ENCODE measurements at regions not wholly inside any gene's neighbourhood (a gene's known extent, or its start where the extent isn't known, plus 50 kb on each side); places are given as distances from the start of the nearest gene placed in this dataset.

DNA sequence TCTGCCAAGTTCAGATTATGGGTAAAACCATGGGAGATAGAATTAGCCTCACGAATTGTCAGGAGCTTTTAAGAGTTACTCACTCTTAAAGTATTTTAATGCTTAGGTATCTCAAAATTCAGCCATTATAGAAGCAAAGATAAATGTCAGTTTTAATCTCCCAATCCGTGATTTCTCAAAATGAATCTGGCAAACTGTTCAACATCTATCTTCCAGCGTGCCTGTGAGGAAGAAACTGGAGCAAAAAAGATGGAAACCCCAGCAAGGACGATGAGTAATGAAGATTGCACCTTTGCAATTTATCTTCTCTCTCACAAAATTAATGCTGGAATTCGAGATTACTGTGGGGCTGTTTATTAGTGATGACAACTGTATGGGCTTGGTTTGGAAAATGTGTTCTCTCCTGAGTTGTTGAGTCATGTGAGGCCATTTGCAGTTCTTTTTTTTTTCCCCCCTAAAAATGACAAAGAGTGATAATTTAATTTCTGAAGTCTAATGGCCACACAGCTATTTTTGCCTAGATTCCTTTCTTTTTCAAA, 70.5 kb downstream of the PYDC2 start:
- H3K4me1 Mint-ChIP-seq (ENCODE audit: low read depth, unreplicated experiment): peaks cover 5% of the 10 kb centered on the region
- H3K27me3 Mint-ChIP-seq (ENCODE audit: unreplicated experiment): no peaks in the 10 kb centered on the region
- H3K4me3 Mint-ChIP-seq (ENCODE audit: unreplicated experiment): no peak overlapping the region
- no peaks in the 10 kb centered on the region for H3K9me3 Mint-ChIP-seq (ENCODE audit: unreplicated experiment)
- H3K27ac Mint-ChIP-seq (ENCODE audit: unreplicated experiment): no peak overlapping the region
- no peaks in the 10 kb centered on the region for H3K36me3 Mint-ChIP-seq (ENCODE audit: unreplicated experiment)
- TF ChIP-seq, protein P1, sequence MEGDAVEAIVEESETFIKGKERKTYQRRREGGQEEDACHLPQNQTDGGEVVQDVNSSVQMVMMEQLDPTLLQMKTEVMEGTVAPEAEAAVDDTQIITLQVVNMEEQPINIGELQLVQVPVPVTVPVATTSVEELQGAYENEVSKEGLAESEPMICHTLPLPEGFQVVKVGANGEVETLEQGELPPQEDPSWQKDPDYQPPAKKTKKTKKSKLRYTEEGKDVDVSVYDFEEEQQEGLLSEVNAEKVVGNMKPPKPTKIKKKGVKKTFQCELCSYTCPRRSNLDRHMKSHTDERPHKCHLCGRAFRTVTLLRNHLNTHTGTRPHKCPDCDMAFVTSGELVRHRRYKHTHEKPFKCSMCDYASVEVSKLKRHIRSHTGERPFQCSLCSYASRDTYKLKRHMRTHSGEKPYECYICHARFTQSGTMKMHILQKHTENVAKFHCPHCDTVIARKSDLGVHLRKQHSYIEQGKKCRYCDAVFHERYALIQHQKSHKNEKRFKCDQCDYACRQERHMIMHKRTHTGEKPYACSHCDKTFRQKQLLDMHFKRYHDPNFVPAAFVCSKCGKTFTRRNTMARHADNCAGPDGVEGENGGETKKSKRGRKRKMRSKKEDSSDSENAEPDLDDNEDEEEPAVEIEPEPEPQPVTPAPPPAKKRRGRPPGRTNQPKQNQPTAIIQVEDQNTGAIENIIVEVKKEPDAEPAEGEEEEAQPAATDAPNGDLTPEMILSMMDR (IDR thresholded peaks at IDR 0.05; ENCODE audit: partially characterized antibody, unreplicated experiment): no peak
- DNase-seq: no peak

DNA sequence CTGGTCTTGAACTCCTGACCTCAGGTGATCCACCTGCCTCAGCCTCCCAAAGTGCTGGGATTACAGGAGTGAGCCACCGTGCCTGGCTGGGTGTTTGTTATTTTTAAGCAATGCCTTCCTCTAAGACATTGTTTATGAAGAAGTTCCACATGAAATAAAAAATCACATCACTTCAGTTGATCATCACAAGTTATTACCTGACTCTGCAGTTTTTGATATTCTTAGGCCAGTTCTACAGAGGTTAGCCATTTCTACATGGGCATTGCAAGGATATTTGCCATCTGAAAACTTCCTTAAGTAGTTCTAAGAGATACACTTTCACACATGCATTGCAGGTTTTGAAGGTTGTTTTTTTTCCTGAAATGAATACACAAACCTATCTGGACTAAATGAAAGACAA, 82.1 kb downstream of the PYDC2 start:
- no peak for DNase-seq
- Mint-ChIP-seq H3K4me1 (ENCODE audit: low read depth, unreplicated experiment) (no peaks in the 10 kb centered on the region), H3K27me3 (ENCODE audit: unreplicated experiment) (peaks cover 2% of the 10 kb centered on the region), H3K27ac (ENCODE audit: unreplicated experiment) (no peak overlapping the region), H3K36me3 (ENCODE audit: unreplicated experiment) (no peaks in the 10 kb centered on the region), H3K9me3 (ENCODE audit: unreplicated experiment) (peaks cover 2% of the 10 kb centered on the region), H3K4me3 (ENCODE audit: unreplicated experiment) (no peak overlapping the region)
- TF ChIP-seq, protein P1 (IDR thresholded peaks at IDR 0.05; ENCODE audit: partially characterized antibody, unreplicated experiment): no peak

DNA sequence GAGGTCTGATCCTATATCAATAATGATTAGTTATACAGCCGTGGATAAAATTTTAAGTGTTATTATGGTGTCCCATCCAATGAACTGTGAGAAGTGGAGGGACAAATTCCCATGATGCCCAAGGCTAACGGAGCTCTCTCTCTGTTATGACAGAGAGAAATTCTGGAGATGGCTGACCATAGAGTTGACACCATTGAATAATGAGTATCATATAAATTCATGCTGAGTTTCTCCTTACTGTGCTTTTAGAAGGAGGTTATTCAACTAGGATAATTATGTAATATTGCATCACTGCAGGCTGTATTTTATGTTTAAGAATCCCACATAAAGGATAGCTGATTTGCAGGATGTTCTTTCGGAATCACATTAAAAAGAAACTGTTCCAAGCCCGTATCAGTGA, 82.9 kb downstream of the PYDC2 start:
- no peak overlapping the region for H3K4me3 Mint-ChIP-seq (ENCODE audit: unreplicated experiment)
- H3K27me3 Mint-ChIP-seq (ENCODE audit: unreplicated experiment): peaks cover 2% of the 10 kb centered on the region
- TF ChIP-seq, protein P1 (IDR thresholded peaks at IDR 0.05; ENCODE audit: partially characterized antibody, unreplicated experiment): no peak
- H3K36me3 Mint-ChIP-seq (ENCODE audit: unreplicated experiment): peaks cover 4% of the 10 kb centered on the region
- no peaks in the 10 kb centered on the region for H3K4me1 Mint-ChIP-seq (ENCODE audit: low read depth, unreplicated experiment)
- no peak overlapping the region for H3K27ac Mint-ChIP-seq (ENCODE audit: unreplicated experiment)
- DNase-seq: no peak
- peaks cover 6% of the 10 kb centered on the region for H3K9me3 Mint-ChIP-seq (ENCODE audit: unreplicated experiment)

DNA sequence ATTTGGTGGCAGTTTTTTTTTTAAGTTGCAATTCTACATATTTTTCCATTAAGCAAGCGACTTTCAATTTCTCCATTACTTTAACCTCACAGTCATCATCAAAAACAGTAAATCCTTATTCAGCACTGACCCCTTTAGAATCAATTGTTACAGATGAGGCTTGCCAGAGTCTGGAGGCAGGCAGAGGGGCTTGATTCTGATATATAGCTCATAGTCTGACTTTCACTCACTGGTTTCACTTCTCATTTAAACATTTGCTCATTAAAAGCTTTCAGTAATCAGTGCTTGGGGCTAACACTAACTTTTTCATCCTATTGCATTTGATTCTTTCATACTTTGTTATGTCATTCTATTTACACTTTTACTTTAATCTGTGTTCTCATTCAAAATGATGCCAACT, 88.4 kb downstream of the PYDC2 start:
- TF ChIP-seq, protein P1 (IDR thresholded peaks at IDR 0.05; ENCODE audit: partially characterized antibody, unreplicated experiment): no peak
- H3K9me3 Mint-ChIP-seq (ENCODE audit: unreplicated experiment): peaks cover 6% of the 10 kb centered on the region
- H3K4me3 Mint-ChIP-seq (ENCODE audit: unreplicated experiment): no peak overlapping the region
- H3K27ac Mint-ChIP-seq (ENCODE audit: unreplicated experiment): no peak overlapping the region
- no peak for DNase-seq
- H3K4me1 Mint-ChIP-seq (ENCODE audit: low read depth, unreplicated experiment): no peaks in the 10 kb centered on the region
- H3K27me3 Mint-ChIP-seq (ENCODE audit: unreplicated experiment): peaks cover 4% of the 10 kb centered on the region
- peaks cover 4% of the 10 kb centered on the region for H3K36me3 Mint-ChIP-seq (ENCODE audit: unreplicated experiment)

DNA sequence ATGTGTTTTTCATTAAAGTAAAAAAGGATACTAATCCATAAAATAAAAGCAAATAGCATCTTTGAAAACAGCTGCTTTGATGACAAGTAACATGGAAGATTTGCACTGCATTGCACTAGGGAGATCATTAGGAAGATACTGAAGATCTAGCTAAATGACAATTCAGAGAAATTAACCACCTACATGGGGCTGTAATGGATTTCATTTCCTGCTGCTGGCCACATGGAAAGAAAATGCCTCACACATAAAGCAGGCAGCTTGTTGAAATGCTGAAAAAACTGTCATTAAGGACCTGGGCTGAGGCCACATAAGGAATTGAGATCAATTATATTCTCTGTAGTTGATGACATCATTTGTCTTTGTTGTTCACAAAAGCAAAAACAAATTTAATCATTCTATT, 94.1 kb downstream of the PYDC2 start:
- TF ChIP-seq, protein P1 (IDR thresholded peaks at IDR 0.05; ENCODE audit: partially characterized antibody, unreplicated experiment): no peak

More for the DNA sequence above, 94.1 kb downstream of the PYDC2 start:
- Mint-ChIP-seq H3K4me1 (ENCODE audit: low read depth, unreplicated experiment) (no peaks in the 10 kb centered on the region), H3K9me3 (ENCODE audit: unreplicated experiment) (no peaks in the 10 kb centered on the region), H3K36me3 (ENCODE audit: unreplicated experiment) (no peaks in the 10 kb centered on the region), H3K27ac (ENCODE audit: unreplicated experiment) (no peak overlapping the region), H3K27me3 (ENCODE audit: unreplicated experiment) (no peaks in the 10 kb centered on the region), H3K4me3 (ENCODE audit: unreplicated experiment) (no peak overlapping the region)
- DNase-seq: no peak
